HCT116 (cell line): ENCODE measurements at regions not wholly inside any gene's neighbourhood (a gene's known extent, or its start where the extent isn't known, plus 50 kb on each side); places are given as distances from the start of the nearest gene placed in this dataset.

ENCODE experiments used
- ATAC-seq: fragments of 200-7000 bp; cut with Tn5 transposase; 2 replicates; pipeline ENCODE4 v1.9.1; 2020; ENCODE audit warnings: mild to moderate bottlenecking, moderate library complexity
- BruUV-seq: library from RNA; stranded (reverse); fragments of 400-500 nt; replicated peaks from 2 replicates; lab custom pipeline; 2021; lab: Mats Ljungman, UMichigan
- CTCF ChIA-PET: fragments of 300-600 bp; sonication (Branson Sonifier 250); formaldehyde crosslinking; loops from one replicate; lab custom pipeline; 2021; ENCODE audit warnings: antibody characterized with exemption; lab: Charles Lee
- POLR2A ChIA-PET: fragments of 300-600, 350-600 bp; sonication (Branson Sonifier 250); formaldehyde crosslinking; loops from one replicate; lab custom pipeline; 2021; ENCODE audit warnings: antibody characterized with exemption; lab: Charles Lee
- RAD21 ChIA-PET, 2 experiments: fragments of 300-600 bp; sonication (Branson Sonifier 250); formaldehyde crosslinking; loops; one replicate each; lab custom pipeline; 2023; ENCODE audit warnings: low total read pairs in 2 of 2; ENCODE audit not compliant: uncharacterized antibody in 2 of 2, unreplicated experiment in 2 of 2, low non-redundant PET in 1 of 2; lab: Charles Lee
- DNase-seq: peaks from one replicate; pipeline ENCODE4 v3.0.0-alpha.2; 2010; ENCODE audit warnings: low read depth, low spot score
- H2AFZ ChIP-seq: fragments of 200-600 bp; shearing (Covaris generic), sonication (generic); 2 replicates; pipeline ENCODE4 v1.6.1; 2017; ENCODE audit warnings: low read depth, mixed run types, mixed read lengths, antibody characterized with exemption, low read length; ENCODE audit not compliant: poor library complexity, severe bottlenecking
- H3K27ac ChIP-seq: 2 replicates; pipeline ENCODE4 v1.5.1; 2012; ENCODE audit warnings: low read depth, low read length
- H3K27me3 ChIP-seq: fragments of 200-600 bp; sonication (generic); 2 replicates; pipeline ENCODE4 v1.6.1; 2016; ENCODE audit warnings: mixed run types, low read length, mixed read lengths; ENCODE audit not compliant: insufficient read depth
- H3K36me3 ChIP-seq, 2 experiments: fragments of 200-500 bp in 1 of 2; fragments of 200-600 bp in 1 of 2; sonication (Bioruptor generic) in 1 of 2; sonication (generic) in 1 of 2; 2 replicates each; pipeline versions ENCODE4 v1.5.1 to v1.6.1; 2014 to 2016; ENCODE audit warnings: low read length in 2 of 2, inconsistent platforms in 1 of 2, mixed read lengths in 1 of 2, mixed run types in 1 of 2; ENCODE audit not compliant: insufficient read depth in 2 of 2, control insufficient read depth in 1 of 2
- H3K4me1 ChIP-seq, 2 experiments: fragments of 200-600 bp in 1 of 2; sonication (generic) in 1 of 2; 2 replicates each; pipeline versions ENCODE4 v1.5.1 to v1.6.1; 2012 to 2017; ENCODE audit warnings: low read length in 2 of 2, inconsistent platforms in 1 of 2, mild to moderate bottlenecking in 1 of 2, mixed read lengths in 1 of 2, mixed run types in 1 of 2, moderate library complexity in 1 of 2; ENCODE audit not compliant: insufficient read depth in 2 of 2, control insufficient read depth in 1 of 2
- H3K4me2 ChIP-seq: fragments of 200-600 bp; sonication (generic); 2 replicates; pipeline ENCODE4 v1.6.1; 2017; ENCODE audit warnings: mixed run types, low read length, mixed read lengths
- H3K4me3 ChIP-seq, 2 experiments: fragments of 200-600 bp in 1 of 2; sonication (generic) in 1 of 2; replicated peaks in 1 of 2; 2 replicates each; pipeline ENCODE4 v1.5.1; 2011 to 2016; ENCODE audit warnings: low read length in 2 of 2, control low read depth in 1 of 2, low read depth in 1 of 2, mild to moderate bottlenecking in 1 of 2, mixed read lengths in 1 of 2, mixed run types in 1 of 2
- H3K79me2 ChIP-seq: fragments of 200-600 bp; sonication (generic); 2 replicates; pipeline ENCODE4 v1.6.1; 2017; ENCODE audit warnings: mild to moderate bottlenecking, mixed run types, low read length, moderate library complexity, mixed read lengths; ENCODE audit not compliant: insufficient read depth
- H3K9ac ChIP-seq: fragments of 200-600 bp; sonication (generic); 2 replicates; pipeline ENCODE4 v1.6.1; 2016; ENCODE audit warnings: low read length, mixed read lengths
- H3K9me2 ChIP-seq: fragments of 200-600 bp; sonication (generic), shearing (Covaris generic); 2 replicates; pipeline ENCODE4 v1.6.1; 2017; ENCODE audit warnings: mixed run types, mild to moderate bottlenecking, moderate library complexity; ENCODE audit not compliant: insufficient read depth
- H3K9me3 ChIP-seq, 2 experiments: fragments of 200-500 bp in 1 of 2; fragments of 200-600 bp in 1 of 2; sonication (Bioruptor generic) in 1 of 2; sonication (generic) in 1 of 2; 2 replicates each; pipeline ENCODE4 v1.6.1; 2014 to 2017; ENCODE audit warnings: low read length in 2 of 2, mixed read lengths in 2 of 2, inconsistent platforms in 1 of 2, low read depth in 1 of 2, mild to moderate bottlenecking in 1 of 2, mixed run types in 1 of 2, moderate library complexity in 1 of 2; ENCODE audit not compliant: control insufficient read depth in 1 of 2, insufficient read depth in 1 of 2
- H4K20me1 ChIP-seq: fragments of 200-600 bp; sonication (generic), shearing (Covaris generic); 2 replicates; pipeline ENCODE4 v1.6.1; 2017; ENCODE audit warnings: mixed run types, mild to moderate bottlenecking, moderate library complexity; ENCODE audit not compliant: insufficient read depth
- ATF3 ChIP-seq: IDR thresholded peaks from 2 replicates; pipeline ENCODE4 v1.6.1; 2012
- CBX3 ChIP-seq: IDR thresholded peaks from 2 replicates; pipeline ENCODE4 v1.6.1; 2012; ENCODE audit warnings: low read depth
- CEBPB ChIP-seq: IDR thresholded peaks from 2 replicates; pipeline ENCODE4 v1.6.1; 2012; ENCODE audit warnings: low read depth
- EGR1 ChIP-seq: IDR thresholded peaks from 2 replicates; pipeline ENCODE4 v1.6.1; 2012; ENCODE audit warnings: low read depth
- ELF1 ChIP-seq: IDR thresholded peaks from 2 replicates; pipeline ENCODE4 v1.6.1; 2012; ENCODE audit warnings: low read depth, borderline replicate concordance
- EZH2 ChIP-seq: fragments of 200-600 bp; sonication (generic); IDR thresholded peaks from 2 replicates; pipeline ENCODE4 v1.6.1; 2017; ENCODE audit warnings: antibody characterized with exemption, mixed run types
- EZH2phosphoT487 ChIP-seq: fragments of 200-600 bp; IDR thresholded peaks from 2 replicates; pipeline ENCODE4 v1.6.1; 2018; ENCODE audit warnings: antibody characterized with exemption, borderline replicate concordance
- FOSL1 ChIP-seq: IDR thresholded peaks from 2 replicates; pipeline ENCODE4 v1.6.1; 2012; ENCODE audit warnings: low read depth
- JUND ChIP-seq: IDR thresholded peaks from 2 replicates; pipeline ENCODE4 v1.6.1; 2012
- MAX ChIP-seq: IDR thresholded peaks from 2 replicates; pipeline ENCODE4 v1.6.1; 2012
- POLR2A ChIP-seq: IDR thresholded peaks from 2 replicates; pipeline ENCODE4 v1.7.0; 2011; ENCODE audit warnings: borderline replicate concordance; ENCODE audit not compliant: insufficient read depth, insufficient read length; ENCODE audit errors: extremely low read depth
- REST ChIP-seq: IDR thresholded peaks from 2 replicates; pipeline ENCODE4 v1.6.1; 2012; ENCODE audit warnings: low read depth
- SIN3A ChIP-seq: IDR thresholded peaks from 2 replicates; pipeline ENCODE4 v1.6.1; 2012; ENCODE audit warnings: low read depth
- SP1 ChIP-seq: IDR thresholded peaks from 2 replicates; pipeline ENCODE4 v1.6.1; 2012; ENCODE audit warnings: low read depth
- YY1 ChIP-seq: IDR thresholded peaks from 2 replicates; pipeline ENCODE4 v1.6.1; 2011; ENCODE audit warnings: low read length, low read depth, moderate library complexity, mild to moderate bottlenecking; ENCODE audit not compliant: insufficient replicate concordance; ENCODE audit errors: extremely low read depth
- ZBTB33 ChIP-seq: IDR thresholded peaks from 2 replicates; pipeline ENCODE4 v1.6.1; 2011; ENCODE audit warnings: mild to moderate bottlenecking, low read length, moderate library complexity; ENCODE audit not compliant: insufficient replicate concordance; ENCODE audit errors: extremely low read depth
- intact Hi-C: fragments of 100-400 bp; cut with micrococcal nuclease; formaldehyde crosslinking; loops from 2 replicates; pipeline ENCODE4 v1.10.0; 2022

- BruUV-seq, result no TSS peak
- Histone ChIP-seq H3K4me2 (no peak overlapping the region), H2AFZ (no peak overlapping the region), H4K20me1 (no peaks in the 10 kb centered on the region), H3K79me2 (no peaks in the 10 kb centered on the region), H3K9me3 (no peaks in the 10 kb centered on the region), H3K27ac (no peak overlapping the region), H3K27me3 (peaks cover 3% of the 10 kb centered on the region; the same call in 1 of the 2 replicates), H3K9me2 (no peaks in the 10 kb centered on the region), H3K36me3 (no peaks in the 10 kb centered on the region), H3K4me3 (no peak overlapping the region), H3K9ac (no peak overlapping the region), H3K4me1 (no peaks in the 10 kb centered on the region)
- ChIA-PET CTCF (no interaction called here), POLR2A (no interaction called here), RAD21 (no interaction called here)
- intact Hi-C loops, result no loop called here
- ATAC-seq (no peak), DNase-seq (no peak)
- no peak for TF ChIP-seq CBX3
- no peak for TF ChIP-seq EGR1
- TF ChIP-seq POLR2A, result no peak
- TF ChIP-seq CEBPB, result no peak
- no peak for TF ChIP-seq REST
- no peak for TF ChIP-seq SP1
- no peak for TF ChIP-seq YY1
- no peak for TF ChIP-seq ZBTB33
- TF ChIP-seq EZH2phosphoT487, result no peak
- TF ChIP-seq FOSL1, result no peak
- no peak for TF ChIP-seq MAX
- no peak for TF ChIP-seq SIN3A
- no peak for TF ChIP-seq ELF1
- TF ChIP-seq JUND, result no peak
- TF ChIP-seq EZH2, result no peak
- TF ChIP-seq ATF3, result no peak
Observed at GRCh38 chrX:110437686-110438085, 79.0 kb downstream of the RTL9 start.
